Osteocyte (in vitro differentiated cells): ENCODE measurements at regions not wholly inside any gene's neighbourhood (a gene's known extent, or its start where the extent isn't known, plus 50 kb on each side); places are given as distances from the start of the nearest gene placed in this dataset.

ENCODE experiments used
- DNase-seq: peaks from one replicate; pipeline ENCODE4 v3.0.0; 2021; ENCODE audit warnings: mixed read lengths; ENCODE audit not compliant: unreplicated experiment; ENCODE audit errors: extremely low spot score
- H3K27ac Mint-ChIP-seq: one replicate; pipeline ENCODE4 v1.8.0; 2021; ENCODE audit warnings: mild to moderate bottlenecking, mixed read lengths; ENCODE audit not compliant: unreplicated experiment
- H3K27me3 Mint-ChIP-seq: one replicate; pipeline ENCODE4 v1.8.0; 2021; ENCODE audit warnings: mixed read lengths; ENCODE audit not compliant: unreplicated experiment
- H3K36me3 Mint-ChIP-seq: one replicate; pipeline ENCODE4 v1.8.0; 2021; ENCODE audit warnings: mixed read lengths; ENCODE audit not compliant: unreplicated experiment
- H3K4me1 Mint-ChIP-seq: one replicate; pipeline ENCODE4 v1.8.0; 2021; ENCODE audit warnings: mixed read lengths; ENCODE audit not compliant: unreplicated experiment
- H3K4me3 Mint-ChIP-seq: one replicate; pipeline ENCODE4 v1.8.0; 2021; ENCODE audit warnings: mild to moderate bottlenecking, moderate library complexity, mixed read lengths; ENCODE audit not compliant: unreplicated experiment
- H3K9me3 Mint-ChIP-seq: one replicate; pipeline ENCODE4 v1.8.0; 2021; ENCODE audit warnings: mixed read lengths; ENCODE audit not compliant: unreplicated experiment
- TF ChIP-seq, protein P1 (sequence below): fragments of 200-600 bp; sonication (generic); IDR thresholded peaks from 2 replicates; pipeline ENCODE4 v1.5.0; 2021; ENCODE audit warnings: antibody characterized with exemption, mild to moderate bottlenecking, moderate library complexity

DNA sequence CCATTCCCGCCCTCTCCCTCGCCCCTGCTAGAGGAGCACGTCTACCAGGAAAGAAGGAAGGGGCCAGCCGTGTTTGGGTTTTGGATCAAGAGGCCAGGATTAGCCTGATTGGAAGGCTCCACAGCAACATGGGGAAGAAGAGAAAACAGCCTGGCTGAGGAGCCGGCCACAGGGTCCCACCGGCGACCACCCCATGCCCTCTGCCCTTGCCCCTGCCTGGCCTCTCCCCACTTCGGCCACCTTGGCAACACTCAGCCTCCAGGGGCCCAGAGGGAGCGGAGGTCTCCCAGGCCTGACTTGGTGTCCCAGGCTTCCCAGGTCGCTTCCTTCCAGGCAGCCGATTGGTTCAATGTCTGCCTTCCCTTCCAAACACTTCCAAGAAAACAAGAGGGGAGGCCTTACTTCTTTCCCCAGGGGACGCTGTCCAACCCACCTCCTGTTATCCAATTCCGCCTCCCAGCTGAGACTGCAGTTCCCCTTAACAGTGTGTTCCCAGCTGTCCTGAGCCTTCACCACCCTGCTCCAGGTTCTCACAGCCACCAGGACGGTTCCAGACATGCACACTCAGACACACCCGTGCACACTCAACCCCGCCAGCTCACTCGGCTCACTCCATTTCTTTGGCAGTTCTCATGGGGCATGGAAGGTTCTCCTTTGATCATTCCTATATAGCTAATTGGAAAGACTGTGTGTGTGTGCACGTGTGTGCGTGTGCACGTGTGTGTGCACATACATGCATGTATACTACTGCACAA, 65.4 kb downstream of the RBFOX3 start:
- Mint-ChIP-seq H3K4me1 (no peaks in the 10 kb centered on the region), H3K36me3 (no peaks in the 10 kb centered on the region), H3K4me3 (no peak overlapping the region), H3K9me3 (no peaks in the 10 kb centered on the region), H3K27ac (no peak overlapping the region), H3K27me3 (peaks cover 14% of the 10 kb centered on the region)
- TF ChIP-seq, protein P1, sequence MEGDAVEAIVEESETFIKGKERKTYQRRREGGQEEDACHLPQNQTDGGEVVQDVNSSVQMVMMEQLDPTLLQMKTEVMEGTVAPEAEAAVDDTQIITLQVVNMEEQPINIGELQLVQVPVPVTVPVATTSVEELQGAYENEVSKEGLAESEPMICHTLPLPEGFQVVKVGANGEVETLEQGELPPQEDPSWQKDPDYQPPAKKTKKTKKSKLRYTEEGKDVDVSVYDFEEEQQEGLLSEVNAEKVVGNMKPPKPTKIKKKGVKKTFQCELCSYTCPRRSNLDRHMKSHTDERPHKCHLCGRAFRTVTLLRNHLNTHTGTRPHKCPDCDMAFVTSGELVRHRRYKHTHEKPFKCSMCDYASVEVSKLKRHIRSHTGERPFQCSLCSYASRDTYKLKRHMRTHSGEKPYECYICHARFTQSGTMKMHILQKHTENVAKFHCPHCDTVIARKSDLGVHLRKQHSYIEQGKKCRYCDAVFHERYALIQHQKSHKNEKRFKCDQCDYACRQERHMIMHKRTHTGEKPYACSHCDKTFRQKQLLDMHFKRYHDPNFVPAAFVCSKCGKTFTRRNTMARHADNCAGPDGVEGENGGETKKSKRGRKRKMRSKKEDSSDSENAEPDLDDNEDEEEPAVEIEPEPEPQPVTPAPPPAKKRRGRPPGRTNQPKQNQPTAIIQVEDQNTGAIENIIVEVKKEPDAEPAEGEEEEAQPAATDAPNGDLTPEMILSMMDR, result no peak
- DNase-seq, result no peak

- Mint-ChIP-seq H3K4me3 (no peak overlapping the region), H3K36me3 (no peaks in the 10 kb centered on the region), H3K27ac (no peak overlapping the region), H3K27me3 (peaks cover 17% of the 10 kb centered on the region), H3K4me1 (no peaks in the 10 kb centered on the region), H3K9me3 (no peaks in the 10 kb centered on the region)
- TF ChIP-seq, protein P1, result no peak
- DNase-seq, result no peak
Measured at GRCh38 chr17:79544142-79544914, 66.5 kb downstream of the RBFOX3 start.

DNA sequence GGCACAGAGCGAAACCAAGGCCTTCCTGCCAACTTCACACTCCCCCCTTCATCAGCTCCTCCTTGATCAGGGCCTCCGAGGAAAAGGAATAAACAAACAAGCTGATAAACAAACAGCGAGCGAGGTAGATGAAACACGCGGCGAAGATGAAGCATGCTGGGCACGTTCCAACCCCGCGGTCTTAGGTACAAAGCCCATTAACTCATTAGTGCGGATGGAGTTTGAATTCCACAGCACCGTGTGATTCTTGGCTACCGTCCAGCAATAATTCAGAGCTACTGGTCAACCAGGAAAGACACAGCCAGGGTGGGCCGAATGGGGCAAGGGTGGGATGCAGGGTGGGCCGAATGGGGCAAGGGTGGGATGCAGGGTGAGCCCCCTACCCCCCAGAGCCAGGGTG, 67.3 kb downstream of the RBFOX3 start:
- no peak for DNase-seq
- no peak overlapping the region for H3K4me3 Mint-ChIP-seq
- no peak overlapping the region for H3K27ac Mint-ChIP-seq
- H3K4me1 Mint-ChIP-seq, result no peaks in the 10 kb centered on the region
- peaks cover 20% of the 10 kb centered on the region for H3K27me3 Mint-ChIP-seq
- no peaks in the 10 kb centered on the region for H3K36me3 Mint-ChIP-seq
- TF ChIP-seq, protein P1, result no peak
- no peaks in the 10 kb centered on the region for H3K9me3 Mint-ChIP-seq

DNA sequence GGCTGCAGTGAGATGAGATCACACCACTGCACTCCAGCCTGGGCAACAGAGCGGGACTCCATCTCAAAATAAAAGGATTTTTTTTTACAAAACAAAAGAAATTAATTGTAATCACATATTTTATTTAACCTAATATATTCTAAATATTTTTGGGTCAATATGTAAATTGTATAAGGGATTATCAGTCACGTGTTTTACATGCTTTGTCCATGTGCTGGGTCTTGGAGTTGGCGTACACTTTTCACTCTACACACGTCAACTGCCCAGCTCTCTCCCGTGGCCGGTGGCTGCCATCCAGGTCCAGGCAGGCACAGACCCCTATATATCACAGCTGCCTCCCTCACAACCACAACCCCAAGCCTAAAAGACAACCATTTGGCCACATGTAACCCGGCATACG, 68.1 kb downstream of the RBFOX3 start:
- no peak for DNase-seq
- TF ChIP-seq, protein P1, result no peak
- no peak overlapping the region for H3K4me3 Mint-ChIP-seq
- H3K27me3 Mint-ChIP-seq, result peaks cover 20% of the 10 kb centered on the region
- no peaks in the 10 kb centered on the region for H3K36me3 Mint-ChIP-seq
- H3K9me3 Mint-ChIP-seq, result no peaks in the 10 kb centered on the region
- no peak overlapping the region for H3K27ac Mint-ChIP-seq
- H3K4me1 Mint-ChIP-seq, result no peaks in the 10 kb centered on the region
